ENCODE measurements at regions not wholly inside any gene's neighbourhood (a gene's known extent, or its start where the extent isn't known, plus 50 kb on each side); places are given as distances from the start of the nearest gene placed in this dataset.

DNA sequence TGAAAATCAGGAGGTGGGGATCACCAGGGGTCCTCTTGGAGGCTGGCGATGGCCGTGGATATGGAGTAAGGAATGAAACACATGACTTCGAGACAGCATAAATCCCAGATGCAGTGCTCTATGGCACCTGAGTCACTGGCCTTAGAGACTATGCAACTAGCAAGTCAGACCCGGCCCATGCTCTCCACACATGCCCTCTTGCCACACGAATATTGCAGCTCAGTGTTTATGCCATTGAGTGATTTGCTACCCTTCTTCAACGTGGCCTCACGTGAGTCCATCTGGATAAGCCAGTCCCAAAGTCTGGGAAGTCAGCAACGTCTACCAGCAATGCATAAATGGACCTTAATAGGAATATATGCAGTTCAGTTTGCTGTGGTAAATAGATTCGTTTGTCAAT is 466.3 kb downstream of the CD83 start (continued):
- TF ChIP-seq TSHZ2 (CRISPR knock-in tag; IDR thresholded peaks at IDR 0.05) (no peak), OSR1 (CRISPR knock-in tag; IDR thresholded peaks at IDR 0.05) (no peak), ZNF70 (CRISPR knock-in tag; IDR thresholded peaks at IDR 0.05) (no peak)

DNA sequence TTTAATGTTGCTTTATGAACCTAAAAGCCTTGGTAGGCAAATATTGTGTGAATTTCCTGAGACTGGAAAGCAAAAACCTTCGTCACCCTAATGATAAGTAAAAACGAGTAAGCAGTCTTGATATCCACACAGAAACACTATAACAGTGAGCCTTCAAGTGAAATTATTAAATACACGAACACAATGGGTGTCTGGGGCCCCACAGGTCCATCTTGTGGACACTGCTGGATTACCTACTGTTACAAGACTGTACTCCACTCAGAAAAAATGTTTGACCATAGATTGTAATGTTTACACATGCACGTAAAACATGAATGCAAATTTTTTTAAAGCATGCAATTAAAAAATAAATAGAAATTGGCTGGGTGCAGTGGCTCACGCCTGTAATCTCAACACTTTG is 466.9 kb downstream of the CD83 start:
- TF ChIP-seq TCF4 (CRISPR knock-in tag; IDR thresholded peaks at IDR 0.05; ENCODE audit: borderline replicate concordance), result no peak
- no peak for TF ChIP-seq POU6F1 (CRISPR knock-in tag; IDR thresholded peaks at IDR 0.05; ENCODE audit: borderline replicate concordance, low read depth)
- TF ChIP-seq ARNTL (CRISPR knock-in tag; IDR thresholded peaks at IDR 0.05; ENCODE audit: borderline replicate concordance, low read depth), result no peak
- TF ChIP-seq, protein P1, sequence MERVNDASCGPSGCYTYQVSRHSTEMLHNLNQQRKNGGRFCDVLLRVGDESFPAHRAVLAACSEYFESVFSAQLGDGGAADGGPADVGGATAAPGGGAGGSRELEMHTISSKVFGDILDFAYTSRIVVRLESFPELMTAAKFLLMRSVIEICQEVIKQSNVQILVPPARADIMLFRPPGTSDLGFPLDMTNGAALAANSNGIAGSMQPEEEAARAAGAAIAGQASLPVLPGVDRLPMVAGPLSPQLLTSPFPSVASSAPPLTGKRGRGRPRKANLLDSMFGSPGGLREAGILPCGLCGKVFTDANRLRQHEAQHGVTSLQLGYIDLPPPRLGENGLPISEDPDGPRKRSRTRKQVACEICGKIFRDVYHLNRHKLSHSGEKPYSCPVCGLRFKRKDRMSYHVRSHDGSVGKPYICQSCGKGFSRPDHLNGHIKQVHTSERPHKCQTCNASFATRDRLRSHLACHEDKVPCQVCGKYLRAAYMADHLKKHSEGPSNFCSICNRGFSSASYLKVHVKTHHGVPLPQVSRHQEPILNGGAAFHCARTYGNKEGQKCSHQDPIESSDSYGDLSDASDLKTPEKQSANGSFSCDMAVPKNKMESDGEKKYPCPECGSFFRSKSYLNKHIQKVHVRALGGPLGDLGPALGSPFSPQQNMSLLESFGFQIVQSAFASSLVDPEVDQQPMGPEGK (CRISPR knock-in tag; IDR thresholded peaks at IDR 0.05; ENCODE audit: borderline replicate concordance), result no peak
- TF ChIP-seq RARB (CRISPR knock-in tag; IDR thresholded peaks at IDR 0.05), result no peak
- TF ChIP-seq ZNF8 (CRISPR knock-in tag; IDR thresholded peaks at IDR 0.05), result no peak
- no peak for TF ChIP-seq TSHZ2 (CRISPR knock-in tag; IDR thresholded peaks at IDR 0.05)
- TF ChIP-seq CSDC2 (CRISPR knock-in tag; IDR thresholded peaks at IDR 0.05), result no peak
- TF ChIP-seq, protein P2, sequence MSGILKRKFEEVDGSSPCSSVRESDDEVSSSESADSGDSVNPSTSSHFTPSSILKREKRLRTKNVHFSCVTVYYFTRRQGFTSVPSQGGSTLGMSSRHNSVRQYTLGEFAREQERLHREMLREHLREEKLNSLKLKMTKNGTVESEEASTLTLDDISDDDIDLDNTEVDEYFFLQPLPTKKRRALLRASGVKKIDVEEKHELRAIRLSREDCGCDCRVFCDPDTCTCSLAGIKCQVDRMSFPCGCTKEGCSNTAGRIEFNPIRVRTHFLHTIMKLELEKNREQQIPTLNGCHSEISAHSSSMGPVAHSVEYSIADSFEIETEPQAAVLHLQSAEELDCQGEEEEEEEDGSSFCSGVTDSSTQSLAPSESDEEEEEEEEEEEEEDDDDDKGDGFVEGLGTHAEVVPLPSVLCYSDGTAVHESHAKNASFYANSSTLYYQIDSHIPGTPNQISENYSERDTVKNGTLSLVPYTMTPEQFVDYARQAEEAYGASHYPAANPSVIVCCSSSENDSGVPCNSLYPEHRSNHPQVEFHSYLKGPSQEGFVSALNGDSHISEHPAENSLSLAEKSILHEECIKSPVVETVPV (CRISPR knock-in tag; IDR thresholded peaks at IDR 0.05), result no peak
- TF ChIP-seq PPARA (CRISPR knock-in tag; IDR thresholded peaks at IDR 0.05; ENCODE audit: borderline replicate concordance), result no peak
- TF ChIP-seq ESRRG (CRISPR knock-in tag; IDR thresholded peaks at IDR 0.05), result no peak
- no peak for TF ChIP-seq ZNF70 (CRISPR knock-in tag; IDR thresholded peaks at IDR 0.05)
- ATAC-seq, result no peak

DNA sequence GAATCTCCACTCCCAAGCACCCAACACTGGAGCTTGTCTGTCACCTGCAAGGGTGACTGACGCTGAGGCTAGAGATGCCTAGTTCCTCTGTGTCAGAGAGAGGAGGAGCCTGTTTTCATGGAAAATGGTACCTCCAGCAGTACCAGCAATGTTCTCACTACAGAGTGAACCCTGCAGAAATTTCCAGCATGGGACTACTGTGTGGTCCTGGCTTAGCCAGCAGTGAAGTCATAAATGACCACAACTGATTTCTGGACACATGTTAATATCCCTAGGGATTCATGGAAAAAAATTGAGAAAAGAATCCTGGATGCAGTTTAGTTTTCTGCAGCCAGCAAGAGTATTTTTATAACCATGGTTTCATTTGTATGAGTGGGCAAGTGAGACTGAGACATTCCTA is 468.1 kb downstream of the CD83 start:
- no peak for ATAC-seq
- TF ChIP-seq TOX (CRISPR knock-in tag; IDR thresholded peaks at IDR 0.05; ENCODE audit: borderline replicate concordance) (no peak), ARNTL (CRISPR knock-in tag; IDR thresholded peaks at IDR 0.05; ENCODE audit: borderline replicate concordance, low read depth) (no peak), ESRRG (CRISPR knock-in tag; IDR thresholded peaks at IDR 0.05) (no peak), ZNF70 (CRISPR knock-in tag; IDR thresholded peaks at IDR 0.05) (no peak), POU6F1 (CRISPR knock-in tag; IDR thresholded peaks at IDR 0.05; ENCODE audit: borderline replicate concordance, low read depth) (no peak), TSHZ2 (CRISPR knock-in tag; IDR thresholded peaks at IDR 0.05) (no peak), BACH2 (CRISPR knock-in tag; IDR thresholded peaks at IDR 0.05; ENCODE audit: borderline replicate concordance) (no peak), SNAI2 (CRISPR knock-in tag; IDR thresholded peaks at IDR 0.05) (no peak), ZFP3 (CRISPR knock-in tag; IDR thresholded peaks at IDR 0.05) (no peak)
- TF ChIP-seq, protein P1 (CRISPR knock-in tag; IDR thresholded peaks at IDR 0.05; ENCODE audit: borderline replicate concordance), result no peak
